SJSA1 (cell line): ENCODE measurements at regions not wholly inside any gene's neighbourhood (a gene's known extent, or its start where the extent isn't known, plus 50 kb on each side); places are given as distances from the start of the nearest gene placed in this dataset.
"Not testable (repeated sequence)": the region's sequence is repeated elsewhere in the genome, so short reads cannot be mapped to it uniquely, and the experiment has no call there.

Experiments
- DNase-seq, 2 experiments: peaks; one replicate each; pipeline ENCODE4 v3.0.0-alpha.2; 2015 to 2020; ENCODE audit warnings: low spot score in 2 of 2, low read depth in 1 of 2
- H3K27ac ChIP-seq: fragments of 250-450 bp; sonication (Bioruptor Pico); 2 replicates; pipeline ENCODE4 v1.5.1; 2020; ENCODE audit warnings: mild to moderate bottlenecking, moderate library complexity
- H3K27me3 ChIP-seq: fragments of 250-450 bp; sonication (Bioruptor Pico); replicated peaks from 2 replicates; pipeline ENCODE4 v1.5.1; 2020; ENCODE audit warnings: mild to moderate bottlenecking, moderate library complexity
- H3K36me3 ChIP-seq: fragments of 250-450 bp; sonication (Bioruptor Pico); 2 replicates; pipeline ENCODE4 v1.5.1; 2020; ENCODE audit warnings: mild to moderate bottlenecking
- H3K4me1 ChIP-seq: fragments of 250-450 bp; sonication (Bioruptor Pico); replicated peaks from 2 replicates; pipeline ENCODE4 v1.6.1; 2021; ENCODE audit warnings: mild to moderate bottlenecking
- H3K4me3 ChIP-seq: fragments of 250-450 bp; sonication (Bioruptor Pico); 2 replicates; pipeline ENCODE4 v1.5.1; 2020; ENCODE audit warnings: mild to moderate bottlenecking
- H3K9me3 ChIP-seq: fragments of 250-450 bp; sonication (Bioruptor Pico); replicated peaks from 2 replicates; pipeline ENCODE4 v1.5.1; 2020; ENCODE audit warnings: mild to moderate bottlenecking

- no peak overlapping the region for H3K27ac ChIP-seq
- H3K4me3 ChIP-seq, result no peak overlapping the region
- no peaks in the 10 kb centered on the region for H3K36me3 ChIP-seq
- H3K9me3 ChIP-seq, result no peaks in the 10 kb centered on the region
- no peak for DNase-seq
- H3K27me3 ChIP-seq, result no peaks in the 10 kb centered on the region
- H3K4me1 ChIP-seq, result no peaks in the 10 kb centered on the region
Measured at GRCh38 chr13:105678072-105678471, 857.4 kb downstream of the EFNB2 start.

- H3K4me3 ChIP-seq, result no peak overlapping the region
- DNase-seq, result no peak
- H3K36me3 ChIP-seq, result no peaks in the 10 kb centered on the region
- no peaks in the 10 kb centered on the region for H3K27me3 ChIP-seq
- no peak overlapping the region for H3K27ac ChIP-seq
- no peaks in the 10 kb centered on the region for H3K4me1 ChIP-seq
- H3K9me3 ChIP-seq, result no peaks in the 10 kb centered on the region
Measured at GRCh38 chr13:105672881-105673280, 862.6 kb downstream of the EFNB2 start.

- not testable (repeated sequence) for DNase-seq, H3K9me3 ChIP-seq, H3K36me3 ChIP-seq, H3K27ac ChIP-seq, H3K4me3 ChIP-seq, H3K27me3 ChIP-seq, H3K4me1 ChIP-seq
Measured at GRCh38 chr13:105671131-105671530, 864.3 kb downstream of the EFNB2 start.

GRCh38 chr13:105670179-105670990, 865.1 kb downstream of the EFNB2 start:
- no peak overlapping the region for H3K4me3 ChIP-seq
- peaks cover 5% of the 10 kb centered on the region for H3K4me1 ChIP-seq
- H3K27me3 ChIP-seq, result no peaks in the 10 kb centered on the region

GRCh38 chr13:105665284-105665683, 870.2 kb downstream of the EFNB2 start:
- H3K27me3 ChIP-seq, result no peaks in the 10 kb centered on the region
- no peak overlapping the region for H3K4me3 ChIP-seq
- H3K27ac ChIP-seq, result peak overlapping the region; percentile 5; the same call in 1 of the 2 replicates
- peaks cover 13% of the 10 kb centered on the region for H3K4me1 ChIP-seq
- H3K36me3 ChIP-seq, result no peaks in the 10 kb centered on the region
- peak in 1 of 2 experiments; percentile 41 for DNase-seq
- no peaks in the 10 kb centered on the region for H3K9me3 ChIP-seq

More at GRCh38 chr13:105670179-105670990, 865.1 kb downstream of the EFNB2 start:
- Histone ChIP-seq H3K36me3 (no peaks in the 10 kb centered on the region), H3K27ac (no peak overlapping the region), H3K9me3 (no peaks in the 10 kb centered on the region)
- DNase-seq, result no peak

- H3K4me3 ChIP-seq, result no peak overlapping the region
- no peaks in the 10 kb centered on the region for H3K27me3 ChIP-seq
- H3K36me3 ChIP-seq, result no peaks in the 10 kb centered on the region
- H3K9me3 ChIP-seq, result no peaks in the 10 kb centered on the region
- no peak for DNase-seq
- H3K4me1 ChIP-seq, result peaks cover 13% of the 10 kb centered on the region
- H3K27ac ChIP-seq, result no peak overlapping the region
Measured at GRCh38 chr13:105663182-105663581, 872.3 kb downstream of the EFNB2 start.

- Histone ChIP-seq H3K4me1 (peaks cover 10% of the 10 kb centered on the region), H3K36me3 (no peaks in the 10 kb centered on the region), H3K4me3 (no peak overlapping the region), H3K9me3 (no peaks in the 10 kb centered on the region), H3K27ac (no peak overlapping the region), H3K27me3 (no peaks in the 10 kb centered on the region)
- DNase-seq, result no peak
Measured at GRCh38 chr13:105660561-105660960, 874.9 kb downstream of the EFNB2 start.

- Histone ChIP-seq H3K4me3 (no peak overlapping the region), H3K4me1 (no peaks in the 10 kb centered on the region), H3K9me3 (no peaks in the 10 kb centered on the region), H3K36me3 (no peaks in the 10 kb centered on the region), H3K27me3 (no peaks in the 10 kb centered on the region), H3K27ac (no peak overlapping the region)
- no peak for DNase-seq
Measured at GRCh38 chr13:105658431-105658830, 877.0 kb downstream of the EFNB2 start.

GRCh38 chr13:105655046-105655445, 880.4 kb downstream of the EFNB2 start:
- Histone ChIP-seq H3K36me3 (no peaks in the 10 kb centered on the region), H3K27me3 (no peaks in the 10 kb centered on the region), H3K4me1 (no peaks in the 10 kb centered on the region), H3K9me3 (no peaks in the 10 kb centered on the region), H3K4me3 (no peak overlapping the region), H3K27ac (no peak overlapping the region)
- DNase-seq, result no peak

- H3K36me3 ChIP-seq, result no peaks in the 10 kb centered on the region
- H3K27me3 ChIP-seq, result no peaks in the 10 kb centered on the region
- no peak overlapping the region for H3K27ac ChIP-seq
- H3K4me1 ChIP-seq, result peaks cover 11% of the 10 kb centered on the region
- no peak overlapping the region for H3K4me3 ChIP-seq
- peaks cover 4% of the 10 kb centered on the region; the same call in 1 of the 2 replicates for H3K9me3 ChIP-seq
- no peak for DNase-seq
Measured at GRCh38 chr13:105643966-105644365, 891.5 kb downstream of the EFNB2 start.

- H3K4me1 ChIP-seq, result peaks cover 11% of the 10 kb centered on the region
- no peaks in the 10 kb centered on the region for H3K36me3 ChIP-seq
- H3K27me3 ChIP-seq, result no peaks in the 10 kb centered on the region
- peak; percentile 52 to 65 for DNase-seq
- peak overlapping the region; percentile 84 for H3K27ac ChIP-seq
- H3K4me3 ChIP-seq, result peak overlapping the region; percentile 24
- no peaks in the 10 kb centered on the region for H3K9me3 ChIP-seq
Measured at GRCh38 chr13:105642511-105642958, 892.9 kb downstream of the EFNB2 start.

- Histone ChIP-seq H3K9me3 (no peaks in the 10 kb centered on the region), H3K36me3 (no peaks in the 10 kb centered on the region), H3K4me3 (no peak overlapping the region), H3K27me3 (no peaks in the 10 kb centered on the region), H3K27ac (no peak overlapping the region), H3K4me1 (peaks cover 11% of the 10 kb centered on the region)
- no peak for DNase-seq
Measured at GRCh38 chr13:105641121-105641520, 894.3 kb downstream of the EFNB2 start.

GRCh38 chr13:105638426-105638825, 897.0 kb downstream of the EFNB2 start:
- H3K4me1 ChIP-seq, result peaks cover 11% of the 10 kb centered on the region
- H3K36me3 ChIP-seq, result no peaks in the 10 kb centered on the region
- no peak overlapping the region for H3K4me3 ChIP-seq
- no peaks in the 10 kb centered on the region for H3K9me3 ChIP-seq
- H3K27ac ChIP-seq, result no peak overlapping the region
- no peak for DNase-seq
- H3K27me3 ChIP-seq, result peaks cover 9% of the 10 kb centered on the region

- DNase-seq, result no peak
- H3K27ac ChIP-seq, result no peak overlapping the region
- H3K27me3 ChIP-seq, result peaks cover 9% of the 10 kb centered on the region
- no peaks in the 10 kb centered on the region for H3K9me3 ChIP-seq
- H3K4me3 ChIP-seq, result no peak overlapping the region
- H3K4me1 ChIP-seq, result no peaks in the 10 kb centered on the region
- no peaks in the 10 kb centered on the region for H3K36me3 ChIP-seq
Measured at GRCh38 chr13:105634059-105634458, 901.4 kb downstream of the EFNB2 start.
